Nephron (organoid): ENCODE measurements at regions not wholly inside any gene's neighbourhood (a gene's known extent, or its start where the extent isn't known, plus 50 kb on each side); places are given as distances from the start of the nearest gene placed in this dataset.
A peak's percentile ranks its signal among the peaks of the same experiment; 100 is the strongest.

Experiments
- H3K27ac Mint-ChIP-seq, 3 experiments: 2 replicates each; pipeline ENCODE4 v1.8.0; 2020; ENCODE audit warnings: mixed read lengths in 3 of 3, mild to moderate bottlenecking in 2 of 3, moderate library complexity in 1 of 3
- H3K27me3 Mint-ChIP-seq: 2 replicates; pipeline ENCODE4 v1.8.0; 2021; ENCODE audit warnings: low read depth, mild to moderate bottlenecking, moderate library complexity, mixed read lengths
- H3K36me3 Mint-ChIP-seq: 2 replicates; pipeline ENCODE4 v1.8.0; 2020; ENCODE audit warnings: low read depth, mixed read lengths
- H3K4me1 Mint-ChIP-seq: 2 replicates; pipeline ENCODE4 v1.8.0; 2020; ENCODE audit warnings: mixed read lengths
- H3K4me3 Mint-ChIP-seq, 3 experiments: 2 replicates each; pipeline ENCODE4 v1.8.0; 2020; ENCODE audit warnings: mild to moderate bottlenecking in 3 of 3, mixed read lengths in 3 of 3, moderate library complexity in 2 of 3
- H3K9me3 Mint-ChIP-seq: 2 replicates; pipeline ENCODE4 v1.8.0; 2020; ENCODE audit warnings: mixed read lengths
- CTCF ChIP-seq, 3 experiments: fragments of 200-600 bp; sonication (generic); IDR thresholded peaks; one replicate each; pipeline ENCODE4 v1.5.0; 2021; ENCODE audit warnings: antibody characterized with exemption in 3 of 3; ENCODE audit not compliant: unreplicated experiment in 3 of 3

GRCh38 chr5:25948278-25948677 lies 1090.1 kb downstream of the CDH9 start:
- Mint-ChIP-seq H3K4me1 (peaks cover 6% of the 10 kb centered on the region), H3K36me3 (no peaks in the 10 kb centered on the region), H3K9me3 (no peaks in the 10 kb centered on the region), H3K27ac (peak overlapping the region in 2 of 3 experiments; percentile 41 to 60), H3K27me3 (no peaks in the 10 kb centered on the region), H3K4me3 (no peak overlapping the region)
- TF ChIP-seq CTCF (IDR thresholded peaks at IDR 0.05; ENCODE audit: unreplicated experiment in 3 of 3): no peak

DNA sequence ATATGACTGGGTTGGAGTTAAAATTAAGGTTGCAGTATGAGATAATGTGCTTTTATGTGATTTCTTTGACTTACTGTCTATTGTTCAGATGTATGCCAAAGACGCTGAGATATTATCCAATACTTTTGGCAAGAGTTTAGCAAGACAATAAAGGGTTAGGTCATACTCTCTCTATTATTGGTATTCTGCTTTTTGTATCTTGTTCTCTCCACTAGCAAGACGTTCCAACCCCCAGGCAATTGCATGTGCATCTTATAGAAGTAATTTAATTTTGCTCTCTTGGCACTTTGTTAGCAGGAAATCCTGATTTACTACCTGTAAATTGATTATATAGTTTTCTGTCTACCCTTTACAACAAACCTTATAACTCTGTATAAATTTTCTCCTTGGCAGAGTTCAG lies 1093.6 kb downstream of the CDH9 start:
- no peaks in the 10 kb centered on the region for H3K9me3 Mint-ChIP-seq
- no peak overlapping the region for H3K4me3 Mint-ChIP-seq
- no peaks in the 10 kb centered on the region for H3K36me3 Mint-ChIP-seq
- H3K4me1 Mint-ChIP-seq: peaks cover 6% of the 10 kb centered on the region
- no peak overlapping the region for H3K27ac Mint-ChIP-seq
- no peak for TF ChIP-seq CTCF (IDR thresholded peaks at IDR 0.05; ENCODE audit: unreplicated experiment in 3 of 3)
- H3K27me3 Mint-ChIP-seq: no peaks in the 10 kb centered on the region

GRCh38 chr5:25909163-25909562 lies 1129.2 kb downstream of the CDH9 start:
- Mint-ChIP-seq H3K4me1 (no peaks in the 10 kb centered on the region), H3K9me3 (no peaks in the 10 kb centered on the region), H3K27ac (no peak overlapping the region), H3K36me3 (no peaks in the 10 kb centered on the region), H3K27me3 (no peaks in the 10 kb centered on the region), H3K4me3 (no peak overlapping the region)
- no peak for TF ChIP-seq CTCF (IDR thresholded peaks at IDR 0.05; ENCODE audit: unreplicated experiment in 3 of 3)

- H3K9me3 Mint-ChIP-seq: no peaks in the 10 kb centered on the region
- no peak overlapping the region for H3K27ac Mint-ChIP-seq
- no peaks in the 10 kb centered on the region for H3K27me3 Mint-ChIP-seq
- no peak overlapping the region for H3K4me3 Mint-ChIP-seq
- no peak for TF ChIP-seq CTCF (IDR thresholded peaks at IDR 0.05; ENCODE audit: unreplicated experiment in 3 of 3)
- H3K4me1 Mint-ChIP-seq: peaks cover 5% of the 10 kb centered on the region
- no peaks in the 10 kb centered on the region for H3K36me3 Mint-ChIP-seq
Observed at GRCh38 chr5:25905646-25906045, 1132.7 kb downstream of the CDH9 start.

DNA sequence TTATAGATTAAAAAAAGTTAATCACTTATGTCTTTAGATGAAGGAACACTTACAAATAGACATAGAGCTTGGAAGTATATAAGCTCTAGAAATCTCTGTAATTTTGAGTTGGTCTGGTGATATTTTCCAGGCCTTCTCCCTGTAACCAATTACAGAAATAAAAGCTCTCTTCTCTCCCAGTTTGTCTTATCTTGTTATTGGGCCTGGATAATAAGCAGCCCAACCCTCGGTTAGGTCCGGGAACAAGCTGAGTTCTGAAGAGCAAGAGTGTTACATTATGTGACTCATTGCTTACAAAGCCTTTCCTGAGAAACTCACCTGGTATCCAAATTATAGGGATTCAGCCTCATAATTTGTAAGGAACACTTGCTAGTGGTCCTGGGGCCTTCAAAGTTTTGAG lies 1146.2 kb downstream of the CDH9 start:
- no peaks in the 10 kb centered on the region for H3K36me3 Mint-ChIP-seq
- no peaks in the 10 kb centered on the region for H3K27me3 Mint-ChIP-seq
- peak overlapping the region; percentile 91 to 98 (median 97) for H3K27ac Mint-ChIP-seq
- TF ChIP-seq CTCF (IDR thresholded peaks at IDR 0.05; ENCODE audit: unreplicated experiment in 3 of 3): no peak
- no peaks in the 10 kb centered on the region for H3K4me1 Mint-ChIP-seq
- peaks cover 9% of the 10 kb centered on the region for H3K9me3 Mint-ChIP-seq
- H3K4me3 Mint-ChIP-seq: no peak overlapping the region

- Mint-ChIP-seq H3K4me3 (no peak overlapping the region), H3K36me3 (no peaks in the 10 kb centered on the region), H3K27ac (peak overlapping the region; percentile 91 to 98 (median 97)), H3K4me1 (no peaks in the 10 kb centered on the region), H3K27me3 (no peaks in the 10 kb centered on the region), H3K9me3 (peaks cover 12% of the 10 kb centered on the region)
- TF ChIP-seq CTCF (IDR thresholded peaks at IDR 0.05; ENCODE audit: unreplicated experiment in 3 of 3): no peak
Observed at GRCh38 chr5:25891691-25892090, 1146.7 kb downstream of the CDH9 start.
